ENCODE measurements at regions not wholly inside any gene's neighbourhood (a gene's known extent, or its start where the extent isn't known, plus 50 kb on each side); places are given as distances from the start of the nearest gene placed in this dataset.

DNA sequence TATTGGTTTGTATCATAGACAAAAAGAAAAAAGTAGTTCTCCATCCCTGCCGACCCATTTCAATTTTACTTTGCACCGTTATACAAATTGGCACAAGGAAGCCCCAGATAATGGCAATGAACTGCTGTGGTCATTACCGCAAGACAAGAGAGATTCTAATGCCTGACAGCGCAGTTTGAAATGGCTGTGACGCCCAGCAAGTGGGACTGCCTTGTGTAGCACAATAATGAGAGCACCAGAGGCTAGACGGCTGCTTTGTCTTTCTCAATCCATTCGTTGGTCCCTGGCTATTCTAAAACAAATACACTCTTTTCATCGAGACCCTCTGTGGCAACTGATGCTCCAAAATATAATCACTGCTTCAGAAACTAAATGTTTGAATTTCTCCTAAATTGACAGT is 192.4 kb upstream of the NEIL3 start:
- no peak for DNase-seq

DNA sequence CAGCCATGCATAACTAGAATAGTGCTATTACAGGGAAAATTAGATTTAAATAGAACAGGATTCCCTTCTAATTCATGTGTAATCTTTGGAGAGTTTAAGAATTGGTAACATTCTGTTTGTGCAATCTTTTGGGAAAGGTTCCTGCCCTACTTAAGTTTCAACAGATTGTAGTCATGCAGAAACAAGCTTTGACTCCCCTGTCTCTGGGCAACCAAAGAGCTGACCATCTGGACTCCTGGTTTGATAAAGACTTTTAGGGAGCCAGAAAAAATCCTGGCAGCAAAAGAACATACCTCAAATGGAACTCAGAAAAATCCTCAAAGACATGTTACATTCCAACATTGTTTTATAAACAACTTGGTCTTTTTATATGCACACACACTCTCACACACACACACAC is 191.1 kb upstream of the NEIL3 start:
- no peak for DNase-seq

DNA sequence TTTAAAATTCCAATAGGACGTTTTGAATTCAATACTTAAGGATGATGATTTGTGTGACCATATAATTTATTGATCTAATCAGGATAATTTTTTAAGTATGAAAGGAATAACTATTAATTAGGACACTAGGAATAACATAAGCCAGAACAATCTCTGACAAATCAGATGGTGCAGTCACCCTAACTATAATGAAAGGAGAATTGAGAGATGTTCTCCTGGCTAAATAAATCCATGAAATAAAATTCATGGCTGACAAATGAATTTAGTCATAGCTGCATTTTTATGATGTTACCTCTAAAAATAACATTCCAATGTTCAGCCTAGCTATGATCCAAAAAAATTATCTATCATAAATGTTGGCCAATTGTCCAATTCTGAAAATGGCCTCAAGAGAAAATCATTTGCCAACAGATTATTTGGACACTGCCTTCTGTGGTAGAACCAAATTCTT is 190.6 kb upstream of the NEIL3 start:
- DNase-seq, result no peak

DNA sequence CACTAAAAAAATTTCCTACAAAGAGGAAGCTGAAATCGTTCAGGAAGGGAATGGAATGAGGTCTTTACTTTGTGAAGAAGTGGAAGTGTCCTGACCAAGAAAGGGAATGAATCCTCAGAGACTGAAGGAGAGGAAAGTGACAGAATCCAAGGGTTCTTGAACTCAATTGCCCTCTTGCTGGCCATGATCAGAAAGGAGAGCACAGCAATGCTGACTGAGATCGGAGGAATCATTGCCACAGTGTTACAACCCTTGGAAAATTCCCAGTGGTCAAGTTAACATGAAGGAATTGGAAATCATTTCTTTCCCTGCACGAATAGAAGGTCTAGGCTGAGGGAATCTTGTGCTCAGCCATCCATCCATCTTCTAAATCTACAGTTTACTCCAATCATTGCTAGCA is 190.0 kb upstream of the NEIL3 start:
- DNase-seq, result no peak

GRCh38 chr4:177123811-177124210 is 185.9 kb upstream of the NEIL3 start:
- DNase-seq, result no peak

DNA sequence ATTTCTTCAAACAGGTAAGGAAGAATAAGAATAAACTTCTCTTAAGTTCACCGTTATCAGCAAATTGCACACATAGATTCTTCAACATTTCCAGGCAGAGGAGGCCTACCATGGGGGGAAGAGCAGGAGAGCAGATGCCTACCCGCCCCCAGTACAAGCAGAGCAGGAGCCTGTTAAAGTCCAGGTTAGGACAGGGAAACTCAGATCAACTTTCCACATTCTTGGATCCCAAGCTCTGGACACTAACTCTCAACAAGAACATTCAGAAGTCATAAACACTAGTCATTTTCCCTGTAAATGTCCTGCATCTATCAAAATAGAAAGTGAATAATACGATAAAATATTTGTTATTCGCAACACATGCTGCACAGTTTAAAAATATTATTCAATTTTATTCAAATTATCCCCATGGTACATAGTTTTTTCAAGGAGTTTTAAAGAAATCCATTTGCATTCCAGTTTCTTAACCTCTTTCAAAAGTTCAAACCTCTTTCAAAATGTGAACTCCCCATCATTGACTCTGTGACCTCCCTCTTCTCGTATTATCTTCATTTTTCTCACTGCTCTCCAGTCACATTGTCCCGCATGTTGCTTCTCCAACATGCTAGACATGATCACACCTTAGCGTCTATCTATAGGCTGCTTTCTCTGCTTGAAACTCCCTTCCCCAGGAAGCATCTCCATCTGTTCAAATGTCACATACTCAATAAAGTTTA is 185.2 kb upstream of the NEIL3 start:
- DNase-seq, result no peak

DNA sequence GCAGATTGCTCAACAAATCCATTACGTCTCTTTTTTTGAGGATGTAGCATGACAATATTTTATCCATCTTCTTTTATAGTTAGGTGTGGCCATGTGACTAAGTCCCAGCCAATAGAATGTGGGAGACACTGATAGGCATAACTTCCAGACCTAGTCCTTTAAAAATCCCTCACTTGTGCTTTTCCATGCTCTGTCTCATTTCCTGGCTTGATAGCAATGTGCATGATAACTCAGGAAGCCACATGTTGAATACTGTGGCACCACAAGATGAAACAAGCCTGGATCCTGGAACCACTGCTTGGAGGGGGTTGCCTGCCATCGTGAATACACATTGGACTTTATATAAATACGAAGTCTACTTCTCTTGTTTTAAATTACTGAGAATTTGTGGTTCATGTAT is 184.0 kb upstream of the NEIL3 start:
- no peak for DNase-seq

DNA sequence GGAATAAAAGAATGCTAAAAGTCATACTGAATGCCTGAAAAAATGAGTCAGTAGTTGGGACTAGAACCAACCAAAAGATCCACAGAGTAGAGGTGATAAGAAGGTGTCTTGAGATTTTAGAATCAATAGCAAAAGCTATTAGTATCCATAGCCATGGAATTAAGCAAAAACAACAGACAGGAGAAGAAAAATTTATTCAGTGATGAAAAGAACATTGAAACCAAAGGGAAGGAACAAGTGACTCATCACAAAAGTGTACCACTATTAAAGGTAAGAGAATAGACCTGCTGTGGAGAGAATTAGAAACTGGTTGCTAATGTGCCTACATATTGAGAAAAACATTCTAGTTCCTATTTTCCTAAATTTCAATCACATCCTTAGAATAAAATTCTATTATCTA is 182.0 kb upstream of the NEIL3 start:
- DNase-seq, result no peak

DNA sequence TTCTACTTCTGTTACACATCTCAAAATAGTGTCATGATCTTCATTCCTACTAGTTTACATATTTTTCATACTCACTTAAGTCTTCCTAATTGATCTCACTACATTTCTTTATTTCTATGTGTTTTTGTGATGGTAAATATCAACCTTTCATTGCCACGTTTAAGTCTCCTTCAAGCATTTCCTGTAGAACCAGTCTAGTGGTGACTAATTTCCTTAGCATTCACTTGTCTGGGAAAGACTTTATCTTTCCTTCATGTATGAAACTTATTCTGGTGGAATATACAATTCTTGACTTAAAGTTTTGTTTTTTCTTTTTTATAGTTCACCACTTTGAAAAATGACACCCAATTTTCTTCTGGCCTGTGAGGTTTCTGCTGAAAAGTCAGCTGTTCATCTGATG is 181.4 kb upstream of the NEIL3 start:
- no peak for DNase-seq

DNA sequence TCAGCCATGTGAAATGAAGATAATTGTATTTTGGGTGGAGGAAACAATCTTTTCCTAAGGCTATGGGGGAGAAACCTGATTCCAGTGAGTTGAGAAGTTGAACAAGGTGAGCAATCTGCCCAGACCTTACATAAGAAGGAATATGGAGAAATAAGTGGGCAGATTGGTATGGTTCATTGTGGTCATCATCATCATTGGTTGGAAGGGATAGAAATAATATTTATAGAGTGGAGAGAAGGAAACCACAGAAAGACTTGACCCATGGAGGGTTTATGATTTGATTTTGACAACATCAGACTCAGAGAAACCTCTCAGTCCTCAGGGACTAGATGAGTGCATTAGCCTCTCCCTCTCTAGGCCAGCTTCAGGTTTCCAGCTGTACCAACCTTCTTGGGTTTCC is 177.9 kb upstream of the NEIL3 start:
- no peak for DNase-seq

DNA sequence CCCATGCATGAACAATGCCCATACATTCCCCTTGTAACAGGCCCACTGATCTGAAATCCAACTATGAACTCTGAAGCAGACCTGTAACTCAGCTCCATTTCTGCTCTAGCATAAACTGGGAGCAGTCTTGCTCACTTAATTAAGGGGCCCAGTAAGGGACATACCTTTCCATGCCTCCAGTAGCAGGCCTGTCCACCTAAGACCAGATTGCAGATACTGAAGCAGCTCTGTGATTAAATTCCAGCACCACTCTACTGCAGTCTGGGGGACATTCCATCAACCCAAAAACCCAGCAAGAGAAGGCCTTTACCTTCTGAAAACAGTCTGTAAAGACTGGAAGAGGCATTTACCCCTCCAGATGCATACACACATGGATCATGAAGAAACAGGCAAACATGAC is 162.0 kb upstream of the NEIL3 start:
- DNase-seq, result no peak

- DNase-seq, result no peak
These were observed 154.2 kb upstream of the NEIL3 start for GRCh38 chr4:177155454-177155853.

- no peak for DNase-seq
These were observed 150.1 kb upstream of the NEIL3 start for GRCh38 chr4:177159600-177159999.

- DNase-seq, result no peak
These were observed 147.9 kb upstream of the NEIL3 start for GRCh38 chr4:177161781-177162180.

GRCh38 chr4:177163532-177163931 is 146.1 kb upstream of the NEIL3 start:
- no peak for DNase-seq

DNA sequence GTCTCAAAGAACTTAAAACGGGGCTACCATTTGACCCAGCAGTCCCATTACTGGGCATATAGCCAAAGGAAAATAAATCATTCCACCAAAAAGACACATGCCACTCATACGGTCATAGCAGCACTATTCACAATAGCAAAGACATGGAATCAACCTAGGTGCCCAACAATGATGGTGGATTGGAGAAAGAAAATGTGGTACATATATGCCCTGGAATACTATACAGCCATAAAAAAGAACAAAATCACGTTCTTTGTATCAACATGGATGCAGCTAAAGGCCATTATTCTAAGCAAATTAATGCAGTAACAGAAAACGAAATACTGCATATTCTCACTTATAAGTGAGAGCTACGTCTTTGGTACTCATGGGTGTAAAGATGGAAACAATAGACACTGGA is 138.1 kb upstream of the NEIL3 start:
- no peak for DNase-seq

DNA sequence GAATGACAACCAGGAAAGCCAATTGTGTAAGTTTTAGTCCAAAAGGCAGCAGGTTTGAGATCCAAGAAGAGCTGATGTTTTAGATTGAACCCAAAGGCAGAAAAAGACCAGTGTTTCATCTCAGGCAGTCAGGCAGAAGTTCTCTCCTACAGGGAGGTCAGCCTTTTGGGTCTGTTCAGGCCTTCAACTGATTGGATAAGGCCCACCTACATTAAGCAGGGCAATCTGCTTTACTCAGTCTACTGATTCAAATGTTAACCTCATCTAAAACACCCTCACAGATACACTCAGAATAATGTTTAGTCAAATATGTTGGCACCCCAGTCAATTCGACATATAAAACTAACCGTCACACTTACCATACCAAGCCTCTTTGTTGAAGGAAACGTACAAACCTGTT is 134.2 kb upstream of the NEIL3 start:
- DNase-seq, result no peak

GRCh38 chr4:177177541-177178081 is 132.1 kb upstream of the NEIL3 start:
- no peak for DNase-seq

GRCh38 chr4:177178246-177178645 is 131.4 kb upstream of the NEIL3 start:
- no peak for DNase-seq

GRCh38 chr4:177182166-177182565 is 127.5 kb upstream of the NEIL3 start:
- DNase-seq, result no peak

DNA sequence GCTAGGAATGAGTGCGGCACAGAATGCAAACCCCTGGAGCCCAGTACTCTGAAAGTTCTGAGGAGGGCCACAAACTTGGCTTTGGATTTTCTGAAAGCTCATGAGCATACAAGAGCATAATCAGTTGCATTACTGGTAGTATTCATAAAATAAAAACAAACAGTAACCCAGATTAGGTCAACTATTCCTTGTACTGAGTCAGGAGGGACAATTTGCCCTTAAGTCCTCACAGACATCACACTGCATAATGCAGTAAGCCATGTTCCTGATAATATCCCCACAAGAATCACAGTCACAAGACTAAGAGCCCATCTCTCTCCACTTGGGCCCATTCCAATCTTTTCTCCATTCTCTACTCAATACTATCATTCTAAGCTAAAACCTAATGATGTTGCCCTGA is 126.9 kb upstream of the NEIL3 start:
- DNase-seq, result no peak

DNA sequence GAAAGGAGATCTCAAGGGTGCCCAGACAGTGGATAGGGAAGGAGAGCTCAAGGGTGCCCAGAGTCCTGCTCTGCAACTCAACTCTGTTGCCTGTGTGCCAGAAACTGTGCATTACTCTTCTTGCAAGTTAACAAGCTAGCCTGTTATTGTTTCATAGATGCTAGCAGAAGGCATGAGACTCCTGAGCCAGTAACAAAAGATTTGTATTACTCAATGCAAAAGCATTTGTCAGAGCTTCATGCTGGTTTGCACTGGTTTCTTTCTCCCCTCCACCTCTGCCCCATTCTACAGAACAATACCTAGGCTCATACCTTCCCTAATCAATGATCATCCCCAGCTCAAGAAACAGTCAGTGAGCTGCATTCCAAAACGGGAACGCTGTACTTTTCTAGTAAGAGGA is 124.5 kb upstream of the NEIL3 start:
- no peak for DNase-seq

DNA sequence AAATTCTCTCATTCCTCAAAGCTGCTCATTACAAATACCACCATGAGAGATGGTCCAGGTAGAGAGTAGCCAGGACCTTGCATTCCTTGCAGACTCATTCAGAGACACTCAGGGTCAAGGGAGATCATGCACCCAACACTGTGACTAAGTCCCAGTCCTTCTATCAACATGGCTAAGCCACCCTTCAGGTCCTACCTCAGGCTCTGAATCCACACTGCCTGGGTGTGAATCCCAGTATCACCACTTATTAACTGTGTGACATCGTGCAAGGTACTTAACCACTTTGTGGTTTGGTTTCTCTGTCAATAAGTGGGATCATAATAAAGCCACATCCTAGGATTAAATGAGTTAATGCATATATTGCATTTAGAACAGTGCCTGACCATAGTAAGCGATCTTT is 124.1 kb upstream of the NEIL3 start:
- DNase-seq, result no peak

DNA sequence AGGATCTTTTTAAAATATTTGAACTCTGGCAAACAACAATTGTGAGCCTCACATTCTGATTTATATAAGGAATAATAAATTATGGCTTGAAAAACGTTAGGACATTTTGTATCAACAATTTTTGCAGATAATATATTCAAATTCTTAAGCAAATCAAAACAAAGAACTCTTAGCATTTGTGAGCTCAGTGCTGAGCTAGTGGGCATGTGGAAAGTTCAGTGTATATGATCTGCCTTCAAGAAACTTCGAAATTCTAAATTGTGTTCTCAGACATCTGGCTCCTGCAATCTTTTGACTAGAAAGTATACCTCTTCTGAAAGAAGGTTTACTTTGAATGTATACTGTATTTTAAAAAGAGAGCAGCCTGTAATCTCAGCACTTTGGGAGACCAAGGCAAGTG is 122.3 kb upstream of the NEIL3 start:
- no peak for DNase-seq

- no peak for DNase-seq
These were observed 118.6 kb upstream of the NEIL3 start for GRCh38 chr4:177190995-177191580.
